H9 (cell line): ENCODE measurements at regions not wholly inside any gene's neighbourhood (a gene's known extent, or its start where the extent isn't known, plus 50 kb on each side); places are given as distances from the start of the nearest gene placed in this dataset.

Experiments used
- DNase-seq: peaks from one replicate; pipeline ENCODE4 v3.0.0-alpha.2; 2017
- H2AFZ ChIP-seq: one replicate; pipeline ENCODE4 v1.6.1; 2013; ENCODE audit warnings: mild to moderate bottlenecking, low read length, control low read depth, moderate library complexity
- H2AK5ac ChIP-seq: 2 replicates; pipeline ENCODE4 v1.6.1; 2013; ENCODE audit warnings: low read length, control low read depth, mixed read lengths; ENCODE audit not compliant: insufficient read length
- H2BK120ac ChIP-seq: one replicate; pipeline ENCODE4 v1.6.1; 2013; ENCODE audit warnings: low read depth, mild to moderate bottlenecking, low read length, control low read depth, inconsistent platforms; ENCODE audit not compliant: poor library complexity, severe bottlenecking
- H2BK12ac ChIP-seq: 2 replicates; pipeline ENCODE4 v1.6.1; 2013; ENCODE audit warnings: low read length, control low read depth, mixed read lengths, low read depth; ENCODE audit not compliant: insufficient read length
- H2BK15ac ChIP-seq: 2 replicates; pipeline ENCODE4 v1.6.1; 2013; ENCODE audit warnings: low read depth, low read length, control low read depth
- H2BK20ac ChIP-seq: one replicate; pipeline ENCODE4 v1.6.1; 2013; ENCODE audit warnings: low read depth, mild to moderate bottlenecking, low read length, control low read depth, inconsistent platforms; ENCODE audit not compliant: poor library complexity, severe bottlenecking
- H2BK5ac ChIP-seq: 2 replicates; pipeline ENCODE4 v1.6.1; 2013; ENCODE audit warnings: low read length, control low read depth, mixed read lengths; ENCODE audit not compliant: insufficient read length
- H3K14ac ChIP-seq: 2 replicates; pipeline ENCODE4 v1.6.1; 2013; ENCODE audit warnings: low read length, control low read depth; ENCODE audit not compliant: insufficient read depth
- H3K18ac ChIP-seq: 2 replicates; pipeline ENCODE4 v1.6.1; 2013; ENCODE audit warnings: low read depth, mild to moderate bottlenecking, mixed read lengths, low read length, control low read depth; ENCODE audit not compliant: insufficient read length
- H3K23ac ChIP-seq: 2 replicates; pipeline ENCODE4 v1.6.1; 2013; ENCODE audit warnings: low read length, control low read depth, mixed read lengths, low read depth; ENCODE audit not compliant: insufficient read length
- H3K23me2 ChIP-seq: 2 replicates; pipeline ENCODE4 v1.6.1; 2013; ENCODE audit warnings: low read depth, mild to moderate bottlenecking, mixed read lengths, low read length, control low read depth; ENCODE audit not compliant: insufficient read length, poor library complexity, severe bottlenecking
- H3K27ac ChIP-seq: 2 replicates; pipeline ENCODE4 v1.5.1; 2013; ENCODE audit warnings: low read length, control low read depth, mixed read lengths, low read depth; ENCODE audit not compliant: insufficient read length
- H3K27me3 ChIP-seq: 2 replicates; pipeline ENCODE4 v1.6.1; 2013; ENCODE audit warnings: low read length, control low read depth, inconsistent platforms; ENCODE audit not compliant: insufficient read depth
- H3K4ac ChIP-seq: 2 replicates; pipeline ENCODE4 v1.6.1; 2013; ENCODE audit warnings: low read depth, mild to moderate bottlenecking, control low read depth, inconsistent platforms, low read length, moderate library complexity
- H3K4me1 ChIP-seq: 2 replicates; pipeline ENCODE4 v1.6.1; 2013; ENCODE audit warnings: low read length, control low read depth, inconsistent platforms; ENCODE audit not compliant: insufficient read depth
- H3K4me2 ChIP-seq: 2 replicates; pipeline ENCODE4 v1.6.1; 2013; ENCODE audit warnings: low read length, control low read depth, mixed read lengths; ENCODE audit not compliant: insufficient read length, insufficient read depth
- H3K56ac ChIP-seq: 2 replicates; pipeline ENCODE4 v1.6.1; 2013; ENCODE audit warnings: low read depth, mild to moderate bottlenecking, mixed read lengths, low read length, control low read depth; ENCODE audit not compliant: insufficient read length
- H3K79me1 ChIP-seq: 2 replicates; pipeline ENCODE4 v1.6.1; 2013; ENCODE audit warnings: low read depth, mild to moderate bottlenecking, moderate library complexity, low read length, control low read depth, inconsistent platforms; ENCODE audit not compliant: insufficient read depth, poor library complexity, severe bottlenecking
- H3K79me2 ChIP-seq: 2 replicates; pipeline ENCODE4 v1.6.1; 2013; ENCODE audit warnings: low read length, control low read depth, inconsistent platforms; ENCODE audit not compliant: insufficient read depth
- H3K9ac ChIP-seq: 2 replicates; pipeline ENCODE4 v1.6.1; 2013; ENCODE audit warnings: low read length, control low read depth, mixed read lengths; ENCODE audit not compliant: insufficient read length; ENCODE audit errors: extremely low read depth
- H3K9me3 ChIP-seq: one replicate; pipeline ENCODE4 v1.6.1; 2013; ENCODE audit warnings: low read depth, low read length, inconsistent platforms; ENCODE audit not compliant: control insufficient read depth
- H3T11ph ChIP-seq: one replicate; pipeline ENCODE4 v1.6.1; 2013; ENCODE audit warnings: mild to moderate bottlenecking, low read length, control low read depth, inconsistent platforms
- H4K20me1 ChIP-seq: one replicate; pipeline ENCODE4 v1.6.1; 2013; ENCODE audit not compliant: control insufficient read depth, insufficient read length, insufficient read depth
- H4K5ac ChIP-seq: 2 replicates; pipeline ENCODE4 v1.6.1; 2013; ENCODE audit warnings: low read depth, mild to moderate bottlenecking, mixed read lengths, low read length, control low read depth; ENCODE audit not compliant: insufficient read length
- H4K8ac ChIP-seq: replicated peaks from 2 replicates; pipeline ENCODE4 v1.6.1; 2013; ENCODE audit warnings: low read length, control low read depth, mixed read lengths, low read depth; ENCODE audit not compliant: insufficient read length
- H4K91ac ChIP-seq: 2 replicates; pipeline ENCODE4 v1.6.1; 2013; ENCODE audit warnings: low read depth, mild to moderate bottlenecking, moderate library complexity, mixed read lengths, low read length, control low read depth; ENCODE audit not compliant: insufficient read length
- H3K27ac Mint-ChIP-seq, 3 experiments: 2 replicates in 2 of 3; 3 replicates in 1 of 3; pipeline ENCODE4 v1.8.0; 2020 to 2021; ENCODE audit warnings: mixed read lengths in 3 of 3, mild to moderate bottlenecking in 1 of 3, moderate library complexity in 1 of 3
- H3K27me3 Mint-ChIP-seq: 2 replicates; pipeline ENCODE4 v1.8.0; 2021; ENCODE audit warnings: low read depth, mild to moderate bottlenecking, moderate library complexity, mixed read lengths
- H3K36me3 Mint-ChIP-seq, 3 experiments: 2 replicates in 2 of 3; 3 replicates in 1 of 3; pipeline ENCODE4 v1.8.0; 2020 to 2021; ENCODE audit warnings: low read depth in 3 of 3, mixed read lengths in 3 of 3; ENCODE audit not compliant: insufficient read depth in 1 of 3
- H3K4me1 Mint-ChIP-seq, 2 experiments: 2 replicates each; pipeline ENCODE4 v1.8.0; 2020; ENCODE audit warnings: mixed read lengths in 2 of 2
- H3K4me3 Mint-ChIP-seq, 2 experiments: 2 replicates in 1 of 2; 3 replicates in 1 of 2; pipeline ENCODE4 v1.8.0; 2020 to 2021; ENCODE audit warnings: mild to moderate bottlenecking in 2 of 2, mixed read lengths in 2 of 2, moderate library complexity in 1 of 2
- H3K9me3 Mint-ChIP-seq, 2 experiments: 2 replicates in 1 of 2; 3 replicates in 1 of 2; pipeline ENCODE4 v1.8.0; 2020; ENCODE audit warnings: mild to moderate bottlenecking in 2 of 2, mixed read lengths in 2 of 2, moderate library complexity in 1 of 2
- CTCF ChIP-seq: fragments of 200-600 bp; sonication (generic); conservative IDR thresholded peaks from 3 replicates; pipeline ENCODE4 v1.8.0; 2021; ENCODE audit warnings: antibody characterized with exemption, mild to moderate bottlenecking
- WGBS: extraction: QIAGEN DNeasy Blood & Tissue Kit; methylation state at CpG from one replicate; pipeline ENCODE4 v1.1.7; 2013; ENCODE audit warnings: missing lambda C conversion rate, low lambda C conversion rate, mixed read lengths; ENCODE audit not compliant: insufficient read length; ENCODE audit errors: extremely low coverage; 5-methylcytosine and 5-hydroxymethylcytosine counted together

- Histone ChIP-seq H2AFZ (no peak overlapping the region), H3K23me2 (no peaks in the 10 kb centered on the region), H3K9ac (no peak overlapping the region), H2AK5ac (no peak overlapping the region), H3K79me2 (no peaks in the 10 kb centered on the region), H2BK12ac (no peak overlapping the region), H4K5ac (no peak overlapping the region), H3K4me2 (no peak overlapping the region), H3K27me3 (no peaks in the 10 kb centered on the region), H4K8ac (no peak overlapping the region), H2BK5ac (no peak overlapping the region), H3K27ac (no peak overlapping the region), H3K23ac (no peak overlapping the region), H3K4me1 (no peaks in the 10 kb centered on the region; the same call in 1 of the 2 replicates), H4K91ac (no peak overlapping the region), H3K79me1 (no peaks in the 10 kb centered on the region), H3K14ac (no peak overlapping the region), H3K4ac (no peak overlapping the region), H2BK15ac (no peak overlapping the region), H3K56ac (no peak overlapping the region), H2BK20ac (no peak overlapping the region), H4K20me1 (no peaks in the 10 kb centered on the region), H3T11ph (no peak overlapping the region), H3K9me3 (no peaks in the 10 kb centered on the region), H2BK120ac (no peak overlapping the region), H3K18ac (no peak overlapping the region)
- H3K36me3 Mint-ChIP-seq, result peaks cover 14 to 32% (median 15%) of the 10 kb centered on the region in 3 experiments
- WGBS, result no CpG with 5 or more reads among the region's 3 CpGs
- peaks cover 17 to 35% of the 10 kb centered on the region in 2 experiments for H3K4me1 Mint-ChIP-seq
- H3K27ac Mint-ChIP-seq, result no peak overlapping the region
- no peak overlapping the region for H3K4me3 Mint-ChIP-seq
- H3K27me3 Mint-ChIP-seq, result peaks cover 17% of the 10 kb centered on the region
- no peak for DNase-seq
- H3K9me3 Mint-ChIP-seq, result peaks cover 27 to 31% of the 10 kb centered on the region in 2 experiments
- no peak for TF ChIP-seq CTCF
Observed at GRCh38 chr2:172342078-172342477, 85.3 kb upstream of the ITGA6 start.
